ENCODE measurements at regions not wholly inside any gene's neighbourhood (a gene's known extent, or its start where the extent isn't known, plus 50 kb on each side); places are given as distances from the start of the nearest gene placed in this dataset.
"Not testable (repeated sequence)": the region's sequence is repeated elsewhere in the genome, so short reads cannot be mapped to it uniquely, and the experiment has no call there.

- CTCF ChIA-PET; intact Hi-C loops (cut with micrococcal nuclease; ENCODE audit: unreplicated experiment); DNase-seq (ENCODE audit: low read depth, low spot score); H3K36me3 ChIP-seq (ENCODE audit: control insufficient read depth in 2 of 2, insufficient read depth in 2 of 2, low read length in 1 of 2); H4K20me1 ChIP-seq (ENCODE audit: control insufficient read depth, insufficient read depth); H3K9me3 ChIP-seq (replicated peaks; ENCODE audit: control insufficient read depth, insufficient read depth, low read length); in situ Hi-C loops (cut with MboI); SMC1A ChIA-PET (ENCODE audit: uncharacterized antibody, unreplicated experiment); H3K4me1 ChIP-seq (ENCODE audit: control insufficient read depth, insufficient read depth, low read length); H2AFZ ChIP-seq (ENCODE audit: control insufficient read depth, low read depth, low read length); H3K4me2 ChIP-seq (ENCODE audit: control insufficient read depth, insufficient read depth); H3K4me3 ChIP-seq; FAIRE-seq; H3K9ac ChIP-seq (ENCODE audit: control insufficient read depth, insufficient read depth, low read length); POLR2A ChIA-PET; H3K79me2 ChIP-seq (ENCODE audit: control insufficient read depth, insufficient read depth, low read length); RAD21 ChIA-PET (ENCODE audit: unreplicated experiment); ATAC-seq; H3K27ac ChIP-seq (ENCODE audit: control insufficient read depth, insufficient read depth); H3K27me3 ChIP-seq (replicated peaks in 1 of 2; ENCODE audit: control insufficient read depth in 2 of 2, insufficient read depth in 2 of 2, low read length in 1 of 2); BruUV-seq (replicated peaks): not testable (repeated sequence)
- 38% methylated on average over 6 of the region's 7 CpGs for WGBS (ENCODE audit: insufficient coverage, insufficient replicate concordance, low lambda C conversion rate, missing lambda C conversion rate)
Measured at GRCh38 chr5:84700545-84700944, 315.9 kb upstream of the EDIL3 start.

GRCh38 chr5:84696651-84697050 is 312.0 kb upstream of the EDIL3 start:
- ATAC-seq: no peak
- ChIA-PET SMC1A (ENCODE audit: uncharacterized antibody, unreplicated experiment) (interaction anchor here (1.1 kb wide), 1 partner anchor 10 kb away, joined by 3 read pairs; no protein-coding TSS in a partner anchor), POLR2A (no interaction called here), RAD21 (ENCODE audit: unreplicated experiment) (no interaction called here), CTCF (no interaction called here)
- no peaks in the 10 kb centered on the region for H3K36me3 ChIP-seq (ENCODE audit: control insufficient read depth in 2 of 2, insufficient read depth in 2 of 2, low read length in 1 of 2)
- no peaks in the 10 kb centered on the region for H3K4me1 ChIP-seq (ENCODE audit: control insufficient read depth, insufficient read depth, low read length)
- WGBS (ENCODE audit: insufficient coverage, insufficient replicate concordance, low lambda C conversion rate, missing lambda C conversion rate): 0% methylated on average over 2 of the region's 2 CpGs
- TF ChIP-seq CTCF (IDR thresholded peaks at IDR 0.05 in 2 of 3, conservative IDR thresholded peaks at IDR 0.05 in 1 of 3; ENCODE audit: control insufficient read depth in 2 of 3, extremely low read depth in 1 of 3, insufficient read depth in 1 of 3, low read depth in 3 of 3, low read length in 3 of 3): no peak
- TF ChIP-seq NFYB (IDR thresholded peaks at IDR 0.05; ENCODE audit: insufficient read depth, low read depth, low read length): no peak
- no peak for TF ChIP-seq EZH2 (IDR thresholded peaks at IDR 0.05; ENCODE audit: borderline replicate concordance, control insufficient read depth, low read depth, low read length)
- TF ChIP-seq SMARCA5 (IDR thresholded peaks at IDR 0.05): no peak
- TF ChIP-seq MYB (IDR thresholded peaks at IDR 0.05; ENCODE audit: borderline replicate concordance, low read depth, low read length): no peak
- TF ChIP-seq ZNF207 (IDR thresholded peaks at IDR 0.05; ENCODE audit: borderline replicate concordance): no peak
- TF ChIP-seq CBX5 (IDR thresholded peaks at IDR 0.05; ENCODE audit: low read depth): no peak
- TF ChIP-seq HCFC1 (IDR thresholded peaks at IDR 0.05; ENCODE audit: low read length): no peak
- no peak for TF ChIP-seq DPF2 (IDR thresholded peaks at IDR 0.05)
- TF ChIP-seq MEF2B (IDR thresholded peaks at IDR 0.05; ENCODE audit: partially characterized antibody, poor library complexity, severe bottlenecking): no peak
- H3K9me3 ChIP-seq (replicated peaks; ENCODE audit: control insufficient read depth, insufficient read depth, low read length): no peaks in the 10 kb centered on the region
- no TSS peak for BruUV-seq (replicated peaks)
- H2AFZ ChIP-seq (ENCODE audit: control insufficient read depth, low read depth, low read length): no peak overlapping the region
- H4K20me1 ChIP-seq (ENCODE audit: control insufficient read depth, insufficient read depth): no peaks in the 10 kb centered on the region
- no peak overlapping the region for H3K9ac ChIP-seq (ENCODE audit: control insufficient read depth, insufficient read depth, low read length)
- intact Hi-C loops (cut with micrococcal nuclease; ENCODE audit: unreplicated experiment): no loop called here
- H3K27me3 ChIP-seq (replicated peaks in 1 of 2; ENCODE audit: control insufficient read depth in 2 of 2, insufficient read depth in 2 of 2, low read length in 1 of 2): no peaks in the 10 kb centered on the region
- H3K27ac ChIP-seq (ENCODE audit: control insufficient read depth, insufficient read depth): no peak overlapping the region
- no peaks in the 10 kb centered on the region for H3K79me2 ChIP-seq (ENCODE audit: control insufficient read depth, insufficient read depth, low read length)
- DNase-seq (ENCODE audit: low read depth, low spot score): no peak
- no peak overlapping the region for H3K4me3 ChIP-seq
- FAIRE-seq: no peak
- in situ Hi-C loops (cut with MboI): no loop called here
- no peak overlapping the region for H3K4me2 ChIP-seq (ENCODE audit: control insufficient read depth, insufficient read depth)
